IMR-90 (cell line): ENCODE measurements at regions not wholly inside any gene's neighbourhood (a gene's known extent, or its start where the extent isn't known, plus 50 kb on each side); places are given as distances from the start of the nearest gene placed in this dataset.

Source experiments
- ATAC-seq: fragments of 200-7000 bp; cut with Tn5 transposase; 2 replicates; pipeline ENCODE4 v1.9.1; 2020; ENCODE audit warnings: low read depth, mild to moderate bottlenecking, moderate library complexity
- BruUV-seq: library from RNA; stranded (reverse); fragments of 400-500 nt; replicated peaks from 2 replicates; lab custom pipeline; 2021; lab: Mats Ljungman, UMichigan
- CTCF ChIA-PET: fragments of 300-600 bp; formaldehyde crosslinking; extraction: SDS; loops from one replicate; lab custom pipeline; 2021; ENCODE audit warnings: antibody characterized with exemption; lab: Yijun Ruan, JAX
- POLR2A ChIA-PET: fragments of 300-600 bp; sonication (Branson Sonifier 250); formaldehyde crosslinking; loops from one replicate; lab custom pipeline; 2022; ENCODE audit warnings: antibody characterized with exemption; ENCODE audit not compliant: unreplicated experiment; lab: Charles Lee
- DNase-seq: peaks from one replicate; pipeline ENCODE4 v3.0.0; 2013
- H2AFZ ChIP-seq: replicated peaks from 2 replicates; pipeline ENCODE3; 2013; ENCODE audit warnings: low read length, mild to moderate bottlenecking; ENCODE audit not compliant: poor library complexity
- H2AK5ac ChIP-seq: 2 replicates; pipeline ENCODE4 v1.6.1; 2013; ENCODE audit warnings: low read depth, low read length, inconsistent platforms
- H2AK9ac ChIP-seq: replicated peaks from 2 replicates; pipeline ENCODE3; 2013; ENCODE audit warnings: mild to moderate bottlenecking, low read depth, low read length, moderate library complexity; ENCODE audit not compliant: poor library complexity
- H2BK120ac ChIP-seq: 2 replicates; pipeline ENCODE4 v1.6.1; 2013; ENCODE audit warnings: low read depth, low read length, inconsistent platforms
- H2BK15ac ChIP-seq: 3 replicates; pipeline ENCODE4 v1.6.1; 2013; ENCODE audit warnings: low read depth, low read length, inconsistent platforms
- H2BK20ac ChIP-seq: 2 replicates; pipeline ENCODE4 v1.6.1; 2013; ENCODE audit warnings: low read depth, mild to moderate bottlenecking, inconsistent platforms, low read length, moderate library complexity
- H2BK5ac ChIP-seq: 2 replicates; pipeline ENCODE4 v1.6.1; 2013; ENCODE audit warnings: mild to moderate bottlenecking, low read depth, low read length, inconsistent platforms; ENCODE audit not compliant: poor library complexity, severe bottlenecking
- H3K14ac ChIP-seq: replicated peaks from 2 replicates; pipeline ENCODE4 v1.6.1; 2013; ENCODE audit warnings: low read depth, low read length, inconsistent platforms
- H3K18ac ChIP-seq: 2 replicates; pipeline ENCODE4 v1.6.1; 2013; ENCODE audit warnings: low read depth, low read length, control low read depth
- H3K23ac ChIP-seq: 2 replicates; pipeline ENCODE4 v1.6.1; 2013; ENCODE audit warnings: low read depth, low read length, inconsistent platforms
- H3K27ac ChIP-seq: 2 replicates; pipeline ENCODE4 v1.5.1; 2013; ENCODE audit warnings: mild to moderate bottlenecking, control low read depth, low read length; ENCODE audit not compliant: insufficient read depth
- H3K27me3 ChIP-seq: 2 replicates; pipeline ENCODE4 v1.6.1; 2013; ENCODE audit warnings: low read length; ENCODE audit not compliant: control insufficient read depth, insufficient read depth
- H3K36me3 ChIP-seq: 2 replicates; pipeline ENCODE4 v1.6.1; 2013; ENCODE audit warnings: low read length, mixed read lengths; ENCODE audit not compliant: control insufficient read depth, insufficient read depth
- H3K4ac ChIP-seq: 2 replicates; pipeline ENCODE4 v1.6.1; 2013; ENCODE audit warnings: low read depth, low read length, inconsistent platforms
- H3K4me1 ChIP-seq: 2 replicates; pipeline ENCODE4 v1.6.1; 2013; ENCODE audit warnings: low read length, mixed read lengths; ENCODE audit not compliant: control insufficient read depth, insufficient read depth
- H3K4me2 ChIP-seq: 2 replicates; pipeline ENCODE4 v1.6.1; 2013; ENCODE audit warnings: low read depth, mild to moderate bottlenecking, control low read depth, low read length, moderate library complexity
- H3K4me3 ChIP-seq: 2 replicates; pipeline ENCODE4 v1.5.1; 2013; ENCODE audit warnings: low read depth, mild to moderate bottlenecking, control low read depth, low read length, moderate library complexity; ENCODE audit not compliant: insufficient read depth
- H3K56ac ChIP-seq: 2 replicates; pipeline ENCODE4 v1.6.1; 2013; ENCODE audit warnings: low read length, inconsistent platforms; ENCODE audit not compliant: insufficient read depth; ENCODE audit errors: extremely low read depth
- H3K79me1 ChIP-seq, 2 experiments: 2 replicates each; pipeline ENCODE4 v1.6.1; 2013; ENCODE audit warnings: low read length in 2 of 2, inconsistent platforms in 1 of 2, low read depth in 1 of 2
- H3K9ac ChIP-seq: 2 replicates; pipeline ENCODE4 v1.6.1; 2013; ENCODE audit warnings: low read depth, low read length, control low read depth
- H3K9me1 ChIP-seq: 2 replicates; pipeline ENCODE4 v1.6.1; 2013; ENCODE audit warnings: low read length, inconsistent platforms; ENCODE audit not compliant: insufficient read depth
- H3K9me3 ChIP-seq: 2 replicates; pipeline ENCODE4 v1.6.1; 2013; ENCODE audit warnings: low read length; ENCODE audit not compliant: control insufficient read depth, insufficient read depth
- H4K20me1 ChIP-seq: 2 replicates; pipeline ENCODE4 v1.6.1; 2013; ENCODE audit warnings: low read length, inconsistent platforms; ENCODE audit not compliant: insufficient read depth
- H4K5ac ChIP-seq: 2 replicates; pipeline ENCODE4 v1.6.1; 2013; ENCODE audit warnings: mild to moderate bottlenecking, low read depth, low read length, control low read depth
- H4K8ac ChIP-seq, 2 experiments: 2 replicates each; pipeline ENCODE4 v1.6.1; 2013; ENCODE audit warnings: low read depth in 2 of 2, low read length in 2 of 2, control low read depth in 1 of 2, inconsistent platforms in 1 of 2
- H4K91ac ChIP-seq: 2 replicates; pipeline ENCODE4 v1.6.1; 2013; ENCODE audit warnings: low read depth, low read length, inconsistent platforms; ENCODE audit not compliant: insufficient read depth
- BHLHE40 ChIP-seq: fragments of 150-350 bp; IDR thresholded peaks from 2 replicates; pipeline ENCODE4 v1.6.1; 2016; ENCODE audit warnings: mild to moderate bottlenecking, low read depth, low read length
- CTCF ChIP-seq: conservative IDR thresholded peaks from 2 replicates; pipeline ENCODE4 v1.5.1; 2012; ENCODE audit warnings: mild to moderate bottlenecking, low read depth, low read length, improper control_type of control experiment
- MAFK ChIP-seq: IDR thresholded peaks from 2 replicates; pipeline ENCODE4 v1.6.1; 2012; ENCODE audit warnings: low read depth, low read length, improper control_type of control experiment
- MAZ ChIP-seq: IDR thresholded peaks from 2 replicates; pipeline ENCODE4 v1.6.1; 2012; ENCODE audit warnings: low read depth, mild to moderate bottlenecking, low read length, improper control_type of control experiment, moderate library complexity, borderline replicate concordance
- MXI1 ChIP-seq: IDR thresholded peaks from 2 replicates; pipeline ENCODE4 v1.6.1; 2012; ENCODE audit warnings: low read depth, mild to moderate bottlenecking, low read length, moderate library complexity, borderline replicate concordance
- POLR2A ChIP-seq: IDR thresholded peaks from 2 replicates; pipeline ENCODE4 v1.6.1; 2012; ENCODE audit warnings: mild to moderate bottlenecking, low read depth, low read length
- RCOR1 ChIP-seq: IDR thresholded peaks from 2 replicates; pipeline ENCODE4 v1.6.1; 2012; ENCODE audit warnings: mild to moderate bottlenecking, low read length, improper control_type of control experiment; ENCODE audit not compliant: insufficient replicate concordance
- RFX5 ChIP-seq: IDR thresholded peaks from 2 replicates; pipeline ENCODE4 v1.8.0; 2012; ENCODE audit warnings: low read depth, mild to moderate bottlenecking, low read length, moderate library complexity
- SMC3 ChIP-seq: fragments of 150-350 bp; IDR thresholded peaks from 2 replicates; pipeline ENCODE4 v1.6.1; 2016; ENCODE audit warnings: low read depth, mild to moderate bottlenecking, antibody characterized with exemption, low read length, moderate library complexity
- USF2 ChIP-seq: fragments of 150-350 bp; IDR thresholded peaks from 2 replicates; pipeline ENCODE4 v1.6.1; 2017; ENCODE audit warnings: mild to moderate bottlenecking, antibody characterized with exemption, low read length, low read depth
- WGBS, 2 experiments: methylation state at CpG; one replicate each; pipeline versions ENCODE4 v1.1.5 to v1.1.7; 2013; ENCODE audit warnings: missing lambda C conversion rate in 2 of 2; ENCODE audit not compliant: insufficient read length in 1 of 2; ENCODE audit errors: extremely low coverage in 2 of 2; 5-methylcytosine and 5-hydroxymethylcytosine counted together
- dilution Hi-C: fragments of 300-500 bp; cut with HindIII; formaldehyde crosslinking; loops from one replicate; pipeline ENCODE4 v1.14.3; 2018; ENCODE audit warnings: low sequenced_read_pairs; ENCODE audit not compliant: unreplicated experiment
- in situ Hi-C: fragments of 300-500 bp; cut with MboI; formaldehyde crosslinking; loops from 3 replicates; pipeline ENCODE4 v1.14.3; 2019; ENCODE audit warnings: low sequenced_read_pairs, inconsistent platforms, mixed read lengths
- intact Hi-C: fragments of 100-400 bp; cut with micrococcal nuclease; formaldehyde crosslinking; loops from 2 replicates; pipeline ENCODE4 v1.10.0; 2022
- TF ChIP-seq, protein P1 (sequence below): fragments of 150-350 bp; IDR thresholded peaks from 2 replicates; pipeline ENCODE4 v1.6.1; 2016; ENCODE audit warnings: low read depth, mild to moderate bottlenecking, low read length, moderate library complexity, borderline replicate concordance

DNA sequence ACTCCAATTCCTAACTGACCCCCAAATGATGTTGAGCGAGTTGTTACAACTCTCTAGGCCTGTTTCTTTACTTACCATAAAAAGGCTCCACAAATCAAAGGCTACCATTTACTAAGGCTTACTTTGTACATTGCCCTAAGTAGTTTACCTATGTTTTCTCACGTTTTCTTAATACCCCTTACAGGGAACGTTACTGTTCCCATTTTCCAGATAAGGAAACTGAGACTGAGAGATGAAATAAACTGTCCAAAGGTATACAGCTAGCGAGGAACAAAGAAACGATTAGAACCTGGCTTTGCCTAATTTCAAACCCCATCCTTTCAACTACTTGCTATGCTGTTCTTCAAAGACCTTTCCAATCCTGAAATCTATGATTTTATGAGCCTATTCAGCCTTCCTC, 74.8 kb upstream of the SPTBN1 start:
- Histone ChIP-seq H3K9me3 (no peaks in the 10 kb centered on the region), H3K9me1 (peaks cover 2% of the 10 kb centered on the region; the same call in 1 of the 2 replicates), H2BK15ac (no peak overlapping the region), H2BK20ac (no peak overlapping the region), H3K27ac (no peak overlapping the region), H4K20me1 (no peaks in the 10 kb centered on the region), H3K4ac (no peak overlapping the region), H3K4me1 (no peaks in the 10 kb centered on the region), H3K9ac (no peak overlapping the region), H3K23ac (no peak overlapping the region), H3K79me1 (no peaks in the 10 kb centered on the region), H2BK5ac (no peak overlapping the region), H4K8ac (no peak overlapping the region), H2AFZ (no peak overlapping the region), H4K5ac (no peak overlapping the region), H3K14ac (no peak overlapping the region), H2AK9ac (no peak overlapping the region), H4K91ac (no peak overlapping the region), H3K36me3 (no peaks in the 10 kb centered on the region), H2BK120ac (no peak overlapping the region), H3K18ac (no peak overlapping the region), H2AK5ac (no peak overlapping the region), H3K56ac (no peak overlapping the region), H3K27me3 (no peaks in the 10 kb centered on the region), H3K4me2 (no peak overlapping the region), H3K4me3 (no peak overlapping the region)
- intact Hi-C loops, result no loop called here
- ChIA-PET POLR2A (no interaction called here), CTCF (no interaction called here)
- 89% methylated on average over 3 of the region's 5 CpGs; no CpG with 5 or more reads in 1 of the 2 experiments for WGBS, 2 experiments
- dilution Hi-C loops, result no loop called here
- no peak for DNase-seq
- TF ChIP-seq RCOR1 (no peak), SMC3 (no peak), BHLHE40 (no peak), POLR2A (no peak), RFX5 (no peak), MAZ (no peak), CTCF (no peak), MXI1 (no peak), USF2 (no peak), MAFK (no peak)
- TF ChIP-seq, protein P1, sequence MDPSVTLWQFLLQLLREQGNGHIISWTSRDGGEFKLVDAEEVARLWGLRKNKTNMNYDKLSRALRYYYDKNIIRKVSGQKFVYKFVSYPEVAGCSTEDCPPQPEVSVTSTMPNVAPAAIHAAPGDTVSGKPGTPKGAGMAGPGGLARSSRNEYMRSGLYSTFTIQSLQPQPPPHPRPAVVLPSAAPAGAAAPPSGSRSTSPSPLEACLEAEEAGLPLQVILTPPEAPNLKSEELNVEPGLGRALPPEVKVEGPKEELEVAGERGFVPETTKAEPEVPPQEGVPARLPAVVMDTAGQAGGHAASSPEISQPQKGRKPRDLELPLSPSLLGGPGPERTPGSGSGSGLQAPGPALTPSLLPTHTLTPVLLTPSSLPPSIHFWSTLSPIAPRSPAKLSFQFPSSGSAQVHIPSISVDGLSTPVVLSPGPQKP, result no peak
- BruUV-seq, result no TSS peak
- in situ Hi-C loops, result no loop called here
- no peak for ATAC-seq
